HepG2 (cell line): ENCODE measurements at regions not wholly inside any gene's neighbourhood (a gene's known extent, or its start where the extent isn't known, plus 50 kb on each side); places are given as distances from the start of the nearest gene placed in this dataset.
A peak's percentile ranks its signal among the peaks of the same experiment; 100 is the strongest.

Experiments
- ATAC-seq: fragments of 200-7000 bp; cut with Tn5 transposase; 3 replicates; pipeline ENCODE4 v1.9.1; 2020; ENCODE audit warnings: mild to moderate bottlenecking, moderate library complexity
- BruUV-seq: library from RNA; stranded (reverse); fragments of 400-500 nt; replicated peaks from 2 replicates; lab custom pipeline; 2021; lab: Mats Ljungman, UMichigan
- CTCF ChIA-PET: fragments of 300-600 bp; formaldehyde crosslinking; extraction: SDS; loops from one replicate; lab custom pipeline; 2021; ENCODE audit warnings: low total read pairs, inconsistent platforms, low intra/inter-chr PET ratio; lab: Yijun Ruan, JAX
- POLR2A ChIA-PET: fragments of 350-600 bp; sonication (Branson Sonifier 250); formaldehyde crosslinking; loops from one replicate; lab custom pipeline; 2020; ENCODE audit warnings: antibody characterized with exemption, inconsistent platforms; lab: Yijun Ruan, JAX
- DNase-seq: peaks from one replicate; pipeline ENCODE4 v3.0.0-alpha.2; 2015; ENCODE audit warnings: low spot score
- FAIRE-seq: peaks from 3 replicates; lab custom pipeline; 2011; peaks lifted over from hg19 to GRCh38; lab: Jason Lieb, UNC
- H2AFZ ChIP-seq: one replicate; pipeline ENCODE4 v1.6.1; 2011; ENCODE audit warnings: low read length, inconsistent platforms
- H3K27ac ChIP-seq: fragments of 300-600 bp; 3 replicates; pipeline ENCODE4 v1.8.0; 2011; ENCODE audit warnings: mixed run types, mild to moderate bottlenecking, mixed read lengths, low read length, inconsistent platforms; ENCODE audit not compliant: insufficient read depth; ENCODE audit errors: extremely low read length
- H3K27me3 ChIP-seq, 2 experiments: fragments of 200-600 bp in 1 of 2; 2 replicates in 1 of 2; 3 replicates in 1 of 2; pipeline versions ENCODE4 v1.6.0 to v1.8.0; 2011; ENCODE audit warnings: low read length in 2 of 2, mild to moderate bottlenecking in 2 of 2, moderate library complexity in 2 of 2, inconsistent platforms in 1 of 2; ENCODE audit not compliant: insufficient read depth in 2 of 2, control insufficient read depth in 1 of 2
- H3K36me3 ChIP-seq, 2 experiments: fragments of 200-600 bp in 1 of 2; replicated peaks in 1 of 2; 2 replicates in 1 of 2; 3 replicates in 1 of 2; pipeline versions ENCODE4 v1.5.1 to v1.8.0; 2011; ENCODE audit warnings: low read length in 2 of 2, inconsistent platforms in 1 of 2; ENCODE audit not compliant: insufficient read depth in 2 of 2, control insufficient read depth in 1 of 2
- H3K4me1 ChIP-seq: 2 replicates; pipeline ENCODE4 v1.5.1; 2012; ENCODE audit warnings: low read length, inconsistent platforms; ENCODE audit not compliant: insufficient read depth
- H3K4me2 ChIP-seq: 2 replicates; pipeline ENCODE4 v1.6.0; 2011; ENCODE audit warnings: low read depth, low read length, inconsistent platforms
- H3K4me3 ChIP-seq, 3 experiments: fragments of 200-600 bp in 1 of 3; sonication (generic), shearing (Covaris generic) in 1 of 3; replicated peaks in 1 of 3; 2 replicates each; pipeline ENCODE4 v1.5.1; 2011 to 2016; ENCODE audit warnings: low read length in 3 of 3, inconsistent platforms in 2 of 3, low read depth in 2 of 3, mild to moderate bottlenecking in 2 of 3, control low read depth in 1 of 3, mixed read lengths in 1 of 3; ENCODE audit not compliant: insufficient read depth in 1 of 3
- H3K79me2 ChIP-seq: one replicate; pipeline ENCODE4 v1.6.1; 2011; ENCODE audit warnings: low read length, inconsistent platforms; ENCODE audit not compliant: insufficient read depth
- H3K9ac ChIP-seq: 2 replicates; pipeline ENCODE4 v1.6.0; 2011; ENCODE audit warnings: mild to moderate bottlenecking, low read depth, low read length, inconsistent platforms; ENCODE audit not compliant: insufficient read depth
- H3K9me3 ChIP-seq: 2 replicates; pipeline ENCODE4 v1.5.1; 2012; ENCODE audit warnings: mild to moderate bottlenecking, low read length
- H4K20me1 ChIP-seq: 2 replicates; pipeline ENCODE4 v1.6.0; 2011; ENCODE audit warnings: inconsistent platforms, mild to moderate bottlenecking, low read length, moderate library complexity; ENCODE audit not compliant: insufficient read depth
- ATAD3A ChIP-seq: sonication (generic); formaldehyde crosslinking; IDR thresholded peaks from 2 replicates; pipeline ENCODE4 v1.4.0; 2020; ENCODE audit warnings: missing genetic modification reagents
- CREB1 ChIP-seq, 2 experiments: fragments of 450-650 bp in 1 of 2; IDR thresholded peaks; 2 replicates each; pipeline ENCODE4 v1.6.1; 2016 to 2017; ENCODE audit warnings: control low read depth in 1 of 2, mild to moderate bottlenecking in 1 of 2, missing compliant biosample characterization in 1 of 2, missing genetic modification characterization in 1 of 2
- EZH2 ChIP-seq: conservative IDR thresholded peaks from 2 replicates; pipeline ENCODE4 v1.6.1; 2012; ENCODE audit warnings: mild to moderate bottlenecking, low read depth, low read length, moderate library complexity
- GTF2F1 ChIP-seq: fragments of 150-350 bp; IDR thresholded peaks from 2 replicates; pipeline ENCODE4 v1.6.1; 2014; ENCODE audit warnings: low read length
- IRX3 ChIP-seq: sonication (generic); formaldehyde crosslinking; IDR thresholded peaks from 2 replicates; pipeline ENCODE4 v1.8.1; 2023; ENCODE audit warnings: mild to moderate bottlenecking, low read depth, missing genetic modification reagents, borderline replicate concordance
- JUNB ChIP-seq: sonication (generic); formaldehyde crosslinking; IDR thresholded peaks from 2 replicates; pipeline ENCODE4 v1.8.0; 2022; ENCODE audit warnings: missing genetic modification reagents, mild to moderate bottlenecking, borderline replicate concordance
- MTA1 ChIP-seq: sonication (generic); formaldehyde crosslinking; IDR thresholded peaks from 2 replicates; pipeline ENCODE4 v1.4.0; 2020; ENCODE audit warnings: missing genetic modification reagents, mild to moderate bottlenecking, borderline replicate concordance
- MTA3 ChIP-seq: sonication (generic); formaldehyde crosslinking; IDR thresholded peaks from 2 replicates; pipeline ENCODE4 v1.4.0; 2020; ENCODE audit warnings: missing genetic modification reagents
- YEATS4 ChIP-seq: sonication (generic); formaldehyde crosslinking; IDR thresholded peaks from 2 replicates; pipeline ENCODE4 v1.4.0; 2020; ENCODE audit warnings: missing genetic modification reagents, borderline replicate concordance
- ZNF331 ChIP-seq: sonication (generic); formaldehyde crosslinking; IDR thresholded peaks from 2 replicates; pipeline ENCODE4 v1.4.0; 2020; ENCODE audit warnings: missing genetic modification reagents
- ZNF343 ChIP-seq: sonication (generic); formaldehyde crosslinking; IDR thresholded peaks from 2 replicates; pipeline ENCODE4 v1.4.0; 2020; ENCODE audit warnings: mild to moderate bottlenecking, missing genetic modification reagents
- ZNF484 ChIP-seq: sonication (generic); formaldehyde crosslinking; IDR thresholded peaks from 2 replicates; pipeline ENCODE4 v1.5.1; 2020; ENCODE audit warnings: mild to moderate bottlenecking, low read depth, missing genetic modification reagents, borderline replicate concordance
- ZNF543 ChIP-seq: sonication (generic); formaldehyde crosslinking; IDR thresholded peaks from 2 replicates; pipeline ENCODE4 v1.4.0; 2020; ENCODE audit warnings: mild to moderate bottlenecking, missing genetic modification reagents
- WGBS: methylation state at CpG from one replicate; pipeline ENCODE4 v1.1.6; 2017; ENCODE audit warnings: low lambda C conversion rate; 5-methylcytosine and 5-hydroxymethylcytosine counted together
- in situ Hi-C: cut with HindIII; loops from 2 replicates; pipeline ENCODE4 v1.10.0; 2017; ENCODE audit warnings: low pct_unique_long_range_greater_than_20kb; ENCODE audit not compliant: extremely low pct_ligation_motif_present
- intact Hi-C: fragments of 100-400 bp; cut with micrococcal nuclease; formaldehyde crosslinking; loops from one replicate; pipeline ENCODE4 v1.10.0; 2022; ENCODE audit not compliant: unreplicated experiment
- TF ChIP-seq, protein P1 (sequence below): sonication (generic); formaldehyde crosslinking; IDR thresholded peaks from 2 replicates; pipeline ENCODE4 v1.4.0; 2020; ENCODE audit warnings: low read depth, missing genetic modification reagents

DNA sequence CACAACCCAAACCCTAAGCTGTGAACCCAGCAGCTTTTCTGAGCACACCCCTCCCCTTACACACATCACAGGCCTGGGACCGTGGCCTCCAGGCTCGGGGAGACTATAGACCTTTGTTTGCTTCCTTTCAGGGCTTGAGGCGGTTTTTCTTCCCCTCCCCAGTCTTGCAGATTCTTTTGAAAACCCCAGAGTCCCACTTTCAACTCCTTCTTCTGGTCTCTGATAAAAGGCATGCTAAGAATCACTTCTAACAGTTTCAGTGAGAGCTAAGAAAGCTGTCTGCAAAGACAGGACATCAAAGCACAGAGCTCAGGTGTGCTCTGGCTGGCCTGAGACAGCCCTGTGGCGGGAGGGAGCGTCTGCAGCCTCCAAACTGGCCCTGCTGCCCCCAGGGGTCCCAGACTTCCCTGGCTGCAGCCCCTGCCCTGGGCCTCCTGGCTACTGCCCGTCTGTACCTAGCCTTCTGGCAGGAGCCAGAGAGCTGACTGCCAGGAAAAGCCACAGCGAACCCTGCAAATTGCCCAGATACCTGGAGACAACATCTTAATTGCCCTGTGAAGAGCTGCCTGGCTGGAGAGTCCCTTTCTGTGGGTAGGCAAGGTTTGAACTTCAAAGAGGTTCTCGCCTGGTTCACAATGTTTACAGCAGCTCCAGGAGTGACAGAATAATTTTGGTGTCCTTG is 138.9 kb downstream of the GADD45G start:
- H3K27ac ChIP-seq: no peak overlapping the region
- in situ Hi-C loops: no loop called here
- no peak for TF ChIP-seq IRX3 (CRISPR knock-in tag)
- TF ChIP-seq JUNB (CRISPR knock-in tag): no peak
- no peak for TF ChIP-seq EZH2
- TF ChIP-seq GTF2F1: no peak
- TF ChIP-seq, protein P1, sequence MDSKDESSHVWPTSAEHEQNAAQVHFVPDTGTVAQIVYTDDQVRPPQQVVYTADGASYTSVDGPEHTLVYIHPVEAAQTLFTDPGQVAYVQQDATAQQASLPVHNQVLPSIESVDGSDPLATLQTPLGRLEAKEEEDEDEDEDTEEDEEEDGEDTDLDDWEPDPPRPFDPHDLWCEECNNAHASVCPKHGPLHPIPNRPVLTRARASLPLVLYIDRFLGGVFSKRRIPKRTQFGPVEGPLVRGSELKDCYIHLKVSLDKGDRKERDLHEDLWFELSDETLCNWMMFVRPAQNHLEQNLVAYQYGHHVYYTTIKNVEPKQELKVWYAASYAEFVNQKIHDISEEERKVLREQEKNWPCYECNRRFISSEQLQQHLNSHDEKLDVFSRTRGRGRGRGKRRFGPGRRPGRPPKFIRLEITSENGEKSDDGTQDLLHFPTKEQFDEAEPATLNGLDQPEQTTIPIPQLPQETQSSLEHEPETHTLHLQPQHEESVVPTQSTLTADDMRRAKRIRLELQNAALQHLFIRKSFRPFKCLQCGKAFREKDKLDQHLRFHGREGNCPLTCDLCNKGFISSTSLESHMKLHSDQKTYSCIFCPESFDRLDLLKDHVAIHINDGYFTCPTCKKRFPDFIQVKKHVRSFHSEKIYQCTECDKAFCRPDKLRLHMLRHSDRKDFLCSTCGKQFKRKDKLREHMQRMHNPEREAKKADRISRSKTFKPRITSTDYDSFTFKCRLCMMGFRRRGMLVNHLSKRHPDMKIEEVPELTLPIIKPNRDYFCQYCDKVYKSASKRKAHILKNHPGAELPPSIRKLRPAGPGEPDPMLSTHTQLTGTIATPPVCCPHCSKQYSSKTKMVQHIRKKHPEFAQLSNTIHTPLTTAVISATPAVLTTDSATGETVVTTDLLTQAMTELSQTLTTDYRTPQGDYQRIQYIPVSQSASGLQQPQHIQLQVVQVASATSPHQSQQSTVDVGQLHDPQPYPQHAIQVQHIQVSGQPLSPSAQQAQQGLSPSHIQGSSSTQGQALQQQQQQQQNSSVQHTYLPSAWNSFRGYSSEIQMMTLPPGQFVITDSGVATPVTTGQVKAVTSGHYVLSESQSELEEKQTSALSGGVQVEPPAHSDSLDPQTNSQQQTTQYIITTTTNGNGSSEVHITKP (CRISPR knock-in tag): no peak
- no peak for TF ChIP-seq ZNF343 (CRISPR knock-in tag)
- TF ChIP-seq MTA1 (CRISPR knock-in tag): no peak
- no peak for TF ChIP-seq ZNF543 (CRISPR knock-in tag)
- no peak for TF ChIP-seq ZNF331 (CRISPR knock-in tag)
- TF ChIP-seq CREB1 (IDR thresholded peaks at IDR 0.05): no peak
- no peak for TF ChIP-seq CREB1 (CRISPR knock-in tag; IDR thresholded peaks at IDR 0.05)
- TF ChIP-seq ATAD3A (CRISPR knock-in tag): no peak
- no peak for TF ChIP-seq YEATS4 (CRISPR knock-in tag)
- no peak for TF ChIP-seq ZNF484 (CRISPR knock-in tag)
- no peak for TF ChIP-seq MTA3
- TF ChIP-seq, all 625 proteins: peak for 0
- no peak overlapping the region for H2AFZ ChIP-seq
- no TSS peak for BruUV-seq
- H4K20me1 ChIP-seq: no peaks in the 10 kb centered on the region
- no peak for FAIRE-seq
- no peaks in the 10 kb centered on the region for H3K9me3 ChIP-seq
- no peaks in the 10 kb centered on the region for H3K79me2 ChIP-seq
- H3K27me3 ChIP-seq: peaks cover 0 to 7% of the 10 kb centered on the region in 2 experiments; a peak in 2 of 5 replicates
- H3K4me1 ChIP-seq: no peaks in the 10 kb centered on the region
- no peak overlapping the region for H3K9ac ChIP-seq
- no peak for DNase-seq
- ChIA-PET POLR2A (no interaction called here), CTCF (no interaction called here)
- H3K36me3 ChIP-seq: no peaks in the 10 kb centered on the region
- intact Hi-C loops: no loop called here
- ATAC-seq: peak; percentile 39; the same call in 1 of the 3 replicates
- H3K4me3 ChIP-seq: no peak overlapping the region
- no peak overlapping the region for H3K4me2 ChIP-seq
- 1% methylated on average over 6 of the region's 8 CpGs for WGBS
